ENCODE measurements at regions not wholly inside any gene's neighbourhood (a gene's known extent, or its start where the extent isn't known, plus 50 kb on each side); places are given as distances from the start of the nearest gene placed in this dataset.
"Not testable (repeated sequence)": the region's sequence is repeated elsewhere in the genome, so short reads cannot be mapped to it uniquely, and the experiment has no call there.

DNA sequence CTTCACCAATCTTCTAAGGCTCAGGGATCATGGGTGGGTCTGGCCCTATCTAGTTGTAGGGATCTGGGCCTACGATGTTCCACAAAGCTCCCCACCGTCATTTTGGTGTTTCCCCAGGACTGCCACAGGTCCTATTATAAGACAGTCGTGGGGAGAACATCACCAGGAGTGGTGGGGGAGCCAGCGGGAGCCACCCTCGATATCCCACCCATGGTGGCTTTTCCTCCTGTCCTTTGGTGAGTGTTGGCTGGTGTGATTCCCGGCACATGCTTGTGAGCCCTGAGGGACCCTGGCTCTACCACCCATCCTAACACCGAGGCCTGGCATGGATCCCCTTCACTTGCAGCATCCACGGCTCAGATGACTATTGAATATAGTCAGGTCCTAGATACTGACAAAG lies 247.4 kb downstream of the ACTR3B start:
- DNase-seq (ENCODE audit: low read depth), result no peak

- no peak for DNase-seq (ENCODE audit: low read depth)
Measured at GRCh38 chr7:153010416-153010815, 250.9 kb downstream of the ACTR3B start.

- DNase-seq (ENCODE audit: low read depth), result no peak
Measured at GRCh38 chr7:153012203-153012602, 252.7 kb downstream of the ACTR3B start.

DNA sequence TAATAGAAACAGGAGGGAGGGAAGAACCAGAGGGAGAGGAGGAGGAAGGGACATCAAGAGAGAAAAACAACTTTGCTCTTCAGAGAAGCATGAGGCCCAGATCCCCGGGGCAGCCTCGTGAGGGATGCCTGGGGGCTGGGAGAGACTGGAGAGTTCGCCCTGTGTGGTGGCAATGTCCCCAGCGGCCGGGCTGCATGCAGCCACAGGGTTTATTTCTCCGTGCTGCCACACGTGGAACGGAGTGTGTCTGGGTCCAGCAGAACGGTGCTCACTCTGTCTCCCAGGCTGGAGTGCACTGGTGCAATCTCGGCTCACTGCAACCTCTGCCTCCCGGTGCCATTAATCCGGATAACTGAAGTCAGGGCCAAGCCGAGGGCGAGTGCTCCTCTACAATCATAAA lies 257.7 kb downstream of the ACTR3B start:
- DNase-seq (ENCODE audit: low read depth), result no peak

- DNase-seq (ENCODE audit: low read depth), result no peak
Measured at GRCh38 chr7:153021542-153021941, 262.0 kb downstream of the ACTR3B start.

DNA sequence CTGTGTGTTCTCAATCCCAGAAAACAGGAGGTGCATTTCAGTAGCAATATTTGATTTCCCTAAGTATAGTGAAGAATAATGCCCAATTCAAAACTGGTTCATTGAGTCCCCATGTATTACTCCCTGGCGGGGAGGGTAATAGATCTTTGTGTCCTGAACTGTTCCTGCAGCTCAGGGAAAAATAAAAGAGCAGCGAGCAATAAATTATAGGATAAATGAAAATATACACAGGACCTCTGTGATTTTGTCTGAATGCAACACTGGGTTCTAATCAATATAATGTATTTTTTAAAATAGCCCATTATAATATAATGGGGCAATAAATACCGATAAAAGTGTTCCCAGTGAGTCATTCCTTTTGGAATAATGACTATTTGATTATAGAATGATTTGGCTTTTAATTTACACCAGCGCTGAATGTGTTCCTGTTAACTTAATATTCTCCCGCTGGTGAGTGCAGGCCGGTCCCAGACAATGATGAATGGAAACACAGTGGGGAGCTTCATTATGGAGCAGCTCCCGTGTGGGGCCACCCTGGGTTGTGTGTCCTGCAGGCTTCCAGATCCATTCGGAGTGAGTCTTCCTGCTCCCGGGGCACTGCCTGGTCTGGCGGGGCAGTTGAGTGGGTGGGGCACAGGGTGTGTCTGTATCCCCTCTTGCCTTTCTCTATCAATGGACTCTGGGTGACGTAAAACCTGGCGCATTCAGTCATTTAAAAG lies 263.1 kb downstream of the ACTR3B start:
- DNase-seq (ENCODE audit: low read depth), result no peak

DNA sequence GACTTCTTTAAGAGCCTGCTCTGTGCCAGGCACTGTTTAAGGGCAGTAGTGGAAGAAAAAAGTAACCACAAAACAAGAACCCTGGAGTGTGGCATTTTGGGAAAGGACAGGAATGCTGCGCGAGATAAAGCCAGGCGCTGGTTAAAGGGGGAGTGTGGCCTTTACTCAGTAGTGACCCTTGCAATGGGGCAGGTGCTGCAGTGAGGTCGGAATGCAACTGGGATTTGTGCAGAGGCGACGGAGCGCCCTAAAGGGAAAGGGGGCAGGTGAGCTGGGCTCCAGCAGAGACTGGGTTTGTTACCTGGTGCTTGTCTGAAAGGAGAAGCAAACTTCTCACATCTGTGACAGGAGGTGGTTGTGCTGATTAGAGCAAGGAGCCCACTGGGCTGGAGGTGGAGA lies 263.6 kb downstream of the ACTR3B start:
- DNase-seq (ENCODE audit: low read depth), result no peak

DNA sequence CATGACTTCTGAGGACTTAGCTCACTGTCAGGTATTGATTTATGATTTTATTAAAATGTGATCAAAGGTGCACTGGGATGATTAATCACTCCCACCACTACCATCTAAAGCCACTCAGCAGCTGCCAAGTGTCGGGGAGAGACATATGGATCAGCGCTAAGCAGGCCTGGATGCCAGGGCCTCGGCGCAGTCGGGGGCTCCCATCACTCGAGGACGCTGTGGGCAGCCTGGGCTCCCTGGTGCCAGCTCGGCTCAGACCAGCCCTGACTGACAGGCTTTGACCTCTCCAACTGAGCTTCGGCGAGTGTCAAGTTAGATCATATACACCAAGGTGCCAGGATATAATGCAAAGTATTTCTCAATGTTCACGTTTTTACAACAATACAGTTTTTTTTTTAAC lies 267.7 kb downstream of the ACTR3B start:
- DNase-seq (ENCODE audit: low read depth), result no peak

- no peak for DNase-seq (ENCODE audit: low read depth)
Measured at GRCh38 chr7:153027904-153028303, 268.4 kb downstream of the ACTR3B start.

DNA sequence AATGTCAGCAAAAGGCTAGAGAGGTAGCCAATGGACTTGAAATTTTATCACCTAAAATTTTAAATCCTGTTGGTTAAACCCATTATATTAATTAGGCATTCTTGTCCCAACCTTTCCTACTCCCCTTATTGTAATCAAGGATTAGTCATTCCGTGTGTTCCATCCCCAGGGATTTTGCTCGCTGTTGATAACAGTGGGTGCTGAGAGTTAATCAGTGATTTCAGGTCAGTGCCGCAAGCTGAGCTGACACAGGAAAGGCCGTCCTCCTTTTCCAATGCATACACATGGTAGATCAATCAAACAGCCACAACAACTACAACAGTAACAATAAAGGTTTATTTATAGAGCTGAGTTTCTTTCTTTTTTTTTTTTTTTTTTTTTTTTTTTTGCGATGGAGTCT lies 271.4 kb downstream of the ACTR3B start:
- DNase-seq (ENCODE audit: low read depth), result no peak

- no peak for DNase-seq (ENCODE audit: low read depth)
Measured at GRCh38 chr7:153034791-153035190, 275.2 kb downstream of the ACTR3B start.

GRCh38 chr7:153036396-153037063 lies 277.0 kb downstream of the ACTR3B start:
- DNase-seq (ENCODE audit: low read depth), result no peak

GRCh38 chr7:153043440-153043839 lies 283.9 kb downstream of the ACTR3B start:
- no peak for DNase-seq (ENCODE audit: low read depth)

GRCh38 chr7:153044981-153045380 lies 285.4 kb downstream of the ACTR3B start:
- no peak for DNase-seq (ENCODE audit: low read depth)

- no peak for DNase-seq (ENCODE audit: low read depth)
Measured at GRCh38 chr7:153047079-153047959, 287.8 kb downstream of the ACTR3B start.

DNA sequence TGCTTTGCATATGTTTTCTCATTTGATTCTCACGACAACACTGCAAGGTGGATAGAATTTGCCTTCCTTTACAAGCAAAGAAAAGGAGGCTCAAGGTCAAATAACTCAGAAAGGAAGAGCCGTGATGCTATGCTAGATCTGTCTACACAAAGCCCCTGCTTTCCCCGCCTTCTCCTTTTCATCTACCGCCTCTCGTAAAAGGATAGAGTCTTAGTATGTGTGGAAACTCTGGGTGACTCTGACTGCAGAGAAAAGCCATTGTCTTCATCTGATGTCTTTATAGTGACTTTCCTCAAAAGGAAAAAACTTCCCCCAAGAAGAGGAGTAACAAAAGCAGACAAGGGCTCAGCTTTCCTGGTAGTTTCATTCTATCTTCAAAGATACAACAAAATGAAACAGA lies 292.7 kb downstream of the ACTR3B start:
- DNase-seq (ENCODE audit: low read depth), result no peak

DNA sequence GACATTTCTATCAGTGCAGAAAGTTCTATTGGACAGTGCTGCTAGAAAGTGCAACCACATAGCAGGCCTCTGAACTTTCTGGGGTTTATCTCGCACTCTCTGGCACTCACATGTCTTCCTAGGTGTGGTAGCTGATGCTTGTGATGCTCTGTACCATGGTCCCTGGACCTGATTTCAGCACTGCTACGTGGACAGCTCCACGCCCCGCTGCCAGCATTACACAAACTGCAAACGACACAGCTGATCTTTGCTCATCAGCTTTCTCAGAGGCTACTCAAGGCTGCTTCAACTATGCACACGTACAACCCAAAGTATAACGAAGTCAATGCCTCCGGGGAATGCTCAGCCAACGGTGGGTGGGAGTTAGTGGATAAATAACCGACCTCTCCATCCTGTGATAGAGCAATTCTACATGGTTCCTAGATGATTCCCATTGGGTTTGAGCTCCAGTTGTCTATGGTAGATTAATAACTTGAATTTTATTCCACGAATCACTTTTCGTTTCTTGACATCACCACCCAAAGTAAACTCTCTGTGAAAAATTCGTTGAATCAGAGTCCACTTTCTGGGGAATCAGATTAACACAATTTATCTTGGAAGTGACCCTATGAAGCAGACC lies 302.5 kb downstream of the ACTR3B start:
- DNase-seq (ENCODE audit: low read depth), result no peak

DNA sequence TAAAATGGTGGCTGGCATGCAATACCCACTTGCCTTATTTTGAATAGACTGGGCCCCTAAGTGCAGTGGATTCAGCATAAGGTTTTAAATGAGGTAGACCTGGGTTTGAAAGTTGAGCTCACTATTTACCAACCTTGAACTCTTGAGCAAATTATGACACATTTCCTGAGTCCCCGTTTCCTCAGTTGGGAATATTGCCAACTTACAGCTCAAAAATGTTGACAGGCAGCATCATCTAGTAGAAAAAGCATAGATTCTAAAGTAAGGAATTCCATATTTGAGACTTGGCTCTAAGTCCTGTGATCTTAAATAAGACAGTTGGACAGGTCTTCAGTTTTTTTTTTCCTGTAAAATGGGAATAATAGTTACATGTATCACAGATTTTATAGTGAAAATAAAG lies 305.5 kb downstream of the ACTR3B start:
- no peak for DNase-seq (ENCODE audit: low read depth)

DNA sequence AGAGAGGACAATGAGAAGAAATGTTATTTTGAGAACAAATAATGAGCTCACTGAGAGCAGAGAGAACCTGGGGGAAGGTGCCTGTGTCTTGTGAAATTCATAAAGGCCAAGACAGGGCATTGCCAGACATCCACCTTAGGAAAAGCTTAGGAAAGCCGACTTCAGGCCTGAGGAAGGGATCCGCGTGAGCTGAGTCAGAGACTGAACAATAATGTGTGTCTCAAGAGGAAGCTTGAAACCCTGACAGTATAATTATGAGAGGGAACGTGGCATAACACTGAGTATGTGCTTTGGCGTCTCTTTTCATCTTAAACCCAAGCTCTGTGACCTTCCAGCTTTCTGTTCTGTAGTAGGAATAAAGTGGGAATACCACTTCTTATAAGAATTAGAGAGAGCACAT lies 307.2 kb downstream of the ACTR3B start:
- DNase-seq (ENCODE audit: low read depth), result no peak

- DNase-seq (ENCODE audit: low read depth), result no peak
Measured at GRCh38 chr7:153070141-153070540, 310.6 kb downstream of the ACTR3B start.

GRCh38 chr7:153072806-153073205 lies 313.3 kb downstream of the ACTR3B start:
- DNase-seq (ENCODE audit: low read depth), result no peak

GRCh38 chr7:153076289-153076688 lies 316.7 kb downstream of the ACTR3B start:
- DNase-seq (ENCODE audit: low read depth), result not testable (repeated sequence)
